AML-193 (cell line): ENCODE measurements at regions not wholly inside any gene's neighbourhood (a gene's known extent, or its start where the extent isn't known, plus 50 kb on each side); places are given as distances from the start of the nearest gene placed in this dataset.

Source experiments
- DNase-seq, 2 experiments: peaks; one replicate each; lab custom pipeline; 2025; lab: John Stamatoyannopoulos, UW

- no peak for DNase-seq
Measured at GRCh38 chr9:86764221-86764624, 183.1 kb downstream of the GAS1 start.

GRCh38 chr9:86763791-86764190 lies 183.5 kb downstream of the GAS1 start:
- DNase-seq: peak; percentile 15 to 32

GRCh38 chr9:86757382-86757720 lies 190.0 kb downstream of the GAS1 start:
- no peak for DNase-seq

- DNase-seq: no peak
Measured at GRCh38 chr9:86756576-86757381, 190.5 kb downstream of the GAS1 start.

GRCh38 chr9:86755561-86755941 lies 191.8 kb downstream of the GAS1 start:
- DNase-seq: no peak

- no peak for DNase-seq
Measured at GRCh38 chr9:86754581-86755560, 192.4 kb downstream of the GAS1 start.

- no peak for DNase-seq
Measured at GRCh38 chr9:86753836-86754235, 193.5 kb downstream of the GAS1 start.

- no peak for DNase-seq
Measured at GRCh38 chr9:86752733-86753132, 194.6 kb downstream of the GAS1 start.

- no peak for DNase-seq
Measured at GRCh38 chr9:86751956-86752355, 195.3 kb downstream of the GAS1 start.

- no peak for DNase-seq
Measured at GRCh38 chr9:86751207-86751606, 196.1 kb downstream of the GAS1 start.

- DNase-seq: no peak
Measured at GRCh38 chr9:86749894-86750255, 197.4 kb downstream of the GAS1 start.

- DNase-seq: no peak
Measured at GRCh38 chr9:86749161-86749893, 198.0 kb downstream of the GAS1 start.

GRCh38 chr9:86747711-86748110 lies 199.6 kb downstream of the GAS1 start:
- DNase-seq: no peak

- no peak for DNase-seq
Measured at GRCh38 chr9:86741311-86742208, 205.7 kb downstream of the GAS1 start.

- no peak for DNase-seq
Measured at GRCh38 chr9:86735772-86736458, 211.4 kb downstream of the GAS1 start.

- DNase-seq: no peak
Measured at GRCh38 chr9:86734771-86735170, 212.5 kb downstream of the GAS1 start.

GRCh38 chr9:86733929-86734328 lies 213.4 kb downstream of the GAS1 start:
- DNase-seq: no peak

GRCh38 chr9:86732514-86733171 lies 214.7 kb downstream of the GAS1 start:
- DNase-seq: no peak

GRCh38 chr9:86731511-86732063 lies 215.7 kb downstream of the GAS1 start:
- DNase-seq: no peak
